Rectal smooth muscle tissue (tissue), 1 donor: ENCODE measurements at regions not wholly inside any gene's neighbourhood (a gene's known extent, or its start where the extent isn't known, plus 50 kb on each side); places are given as distances from the start of the nearest gene placed in this dataset.

Experiments used
- H3K27ac ChIP-seq: one replicate; pipeline ENCODE4 v1.7.0; 2013; ENCODE audit warnings: low read depth, low read length, inconsistent platforms
- H3K27me3 ChIP-seq: one replicate; pipeline ENCODE4 v1.7.0; 2013; ENCODE audit warnings: low read length; ENCODE audit not compliant: control insufficient read depth, insufficient read depth
- H3K36me3 ChIP-seq: one replicate; pipeline ENCODE4 v1.7.0; 2013; ENCODE audit warnings: low read length; ENCODE audit not compliant: control insufficient read depth, insufficient read depth
- H3K4me1 ChIP-seq: one replicate; pipeline ENCODE4 v1.7.0; 2013; ENCODE audit warnings: low read length; ENCODE audit not compliant: control insufficient read depth, insufficient read depth
- H3K4me3 ChIP-seq: one replicate; pipeline ENCODE4 v1.7.0; 2013; ENCODE audit warnings: low read length
- H3K9ac ChIP-seq: one replicate; pipeline ENCODE4 v1.7.0; 2013; ENCODE audit warnings: low read length

DNA sequence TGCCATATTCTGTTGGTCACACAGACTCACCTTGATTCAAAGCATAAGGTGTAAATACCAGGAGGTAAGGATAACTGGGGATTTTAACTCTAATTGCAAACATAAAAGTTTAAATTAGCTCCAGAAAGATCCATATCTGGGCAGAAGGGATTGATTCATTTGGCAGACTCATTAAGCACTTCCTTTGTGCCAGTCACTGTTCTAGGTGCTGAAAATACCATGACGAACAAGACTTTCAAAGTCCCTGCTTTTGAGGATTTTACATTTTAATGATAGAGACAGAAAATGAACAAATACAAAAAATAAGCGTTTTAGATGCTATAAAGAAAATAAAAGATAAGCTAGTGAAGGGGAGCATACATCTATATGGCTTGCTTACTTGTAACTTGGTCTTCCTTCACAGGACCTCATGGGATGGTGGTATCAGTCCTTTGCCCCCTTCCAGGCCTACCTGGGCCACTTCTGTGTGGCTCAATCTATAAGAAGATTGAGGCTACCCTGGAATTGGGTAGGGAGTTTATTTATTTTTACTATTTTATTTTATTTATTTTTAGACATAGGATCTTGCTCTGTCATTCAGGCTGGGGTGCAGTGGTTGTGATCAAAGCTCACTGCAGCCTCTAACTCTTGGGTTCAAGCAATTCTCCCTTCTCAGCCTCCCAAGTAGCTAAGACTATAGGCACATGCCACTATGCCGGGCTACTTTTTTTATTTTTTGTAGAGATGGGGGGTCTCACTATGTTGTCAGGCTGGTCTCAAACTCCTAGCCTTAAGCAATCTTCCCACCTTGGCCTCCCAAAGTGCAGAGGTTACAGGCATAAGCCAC, 212.8 kb downstream of the MYCN start:
- Histone ChIP-seq H3K9ac (no peak overlapping the region), H3K4me3 (no peak overlapping the region), H3K27ac (no peak overlapping the region), H3K36me3 (no peaks in the 10 kb centered on the region), H3K27me3 (no peaks in the 10 kb centered on the region), H3K4me1 (no peaks in the 10 kb centered on the region)

DNA sequence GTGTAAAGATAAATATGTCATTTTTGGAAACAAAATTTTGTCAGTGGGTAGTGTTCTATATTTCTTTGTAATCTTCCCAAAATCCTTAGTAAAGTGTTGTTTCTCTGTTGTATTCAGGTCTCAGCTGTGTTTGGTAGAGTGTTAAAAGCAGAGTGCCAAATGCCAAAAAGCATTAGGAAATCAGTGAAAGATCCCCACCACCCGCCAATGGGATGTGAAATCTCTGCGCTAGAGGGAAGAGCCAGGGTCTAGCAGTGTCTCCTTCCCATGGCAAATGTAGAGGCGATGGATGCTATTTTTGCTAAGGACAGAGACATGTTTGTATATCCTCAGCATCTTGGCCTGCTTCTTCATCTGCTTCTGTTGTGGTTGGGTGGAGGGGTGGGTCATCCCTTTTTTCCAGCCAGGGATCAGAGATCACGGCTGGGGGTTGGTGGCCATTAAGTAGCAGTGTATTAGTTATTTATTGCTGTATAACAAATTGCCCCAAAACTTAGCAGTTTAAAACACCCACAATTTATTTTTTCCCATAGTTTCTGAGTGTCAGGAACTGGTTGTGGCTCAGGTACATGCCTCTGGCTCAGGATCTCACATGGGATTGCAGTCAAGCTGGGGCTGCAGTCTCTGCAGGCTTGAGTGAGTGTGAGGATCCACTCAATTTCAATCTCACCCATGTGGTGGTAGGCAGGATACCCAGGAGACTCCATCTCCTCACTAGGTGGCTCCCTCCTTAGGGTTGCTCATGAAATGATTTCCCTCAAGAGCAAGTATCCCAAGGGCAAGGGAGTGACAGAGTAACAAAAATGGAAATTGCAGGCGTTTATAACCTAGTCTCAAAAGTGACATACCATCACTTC, 211.9 kb downstream of the MYCN start:
- Histone ChIP-seq H3K27me3 (no peaks in the 10 kb centered on the region), H3K4me3 (no peak overlapping the region), H3K36me3 (no peaks in the 10 kb centered on the region), H3K9ac (no peak overlapping the region), H3K27ac (no peak overlapping the region), H3K4me1 (no peaks in the 10 kb centered on the region)

DNA sequence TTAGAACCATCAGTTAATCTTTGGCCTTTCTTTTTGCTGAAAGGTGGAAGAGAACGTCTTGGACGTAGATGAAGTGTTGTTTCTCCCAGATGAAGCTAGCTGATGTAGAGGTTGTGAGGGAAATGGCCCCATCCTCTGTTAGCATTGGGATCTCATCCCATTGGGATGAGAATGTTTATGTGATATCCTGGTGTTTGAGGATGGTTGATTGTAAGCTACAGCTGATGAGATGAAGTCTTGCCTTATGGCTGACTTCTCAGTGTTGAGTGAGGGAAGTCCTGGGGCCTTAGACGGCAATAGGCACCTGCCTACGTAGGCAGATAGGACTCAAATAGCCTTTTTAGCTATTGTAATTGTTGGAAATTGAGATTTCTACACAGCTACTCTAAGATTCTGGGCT, 211.3 kb downstream of the MYCN start:
- Histone ChIP-seq H3K36me3 (no peaks in the 10 kb centered on the region), H3K27ac (no peak overlapping the region), H3K9ac (no peak overlapping the region), H3K27me3 (no peaks in the 10 kb centered on the region), H3K4me3 (no peak overlapping the region), H3K4me1 (no peaks in the 10 kb centered on the region)

- H3K9ac ChIP-seq, result no peak overlapping the region
- H3K36me3 ChIP-seq, result no peaks in the 10 kb centered on the region
- no peaks in the 10 kb centered on the region for H3K4me1 ChIP-seq
- H3K4me3 ChIP-seq, result no peak overlapping the region
- H3K27ac ChIP-seq, result no peak overlapping the region
- no peaks in the 10 kb centered on the region for H3K27me3 ChIP-seq
These were observed 210.9 kb downstream of the MYCN start for GRCh38 chr2:16151281-16151570.

GRCh38 chr2:16150456-16151280, 210.3 kb downstream of the MYCN start:
- Histone ChIP-seq H3K36me3 (no peaks in the 10 kb centered on the region), H3K4me3 (no peak overlapping the region), H3K27me3 (no peaks in the 10 kb centered on the region), H3K9ac (no peak overlapping the region), H3K4me1 (no peaks in the 10 kb centered on the region), H3K27ac (no peak overlapping the region)

- Histone ChIP-seq H3K27me3 (no peaks in the 10 kb centered on the region), H3K36me3 (no peaks in the 10 kb centered on the region), H3K9ac (no peak overlapping the region), H3K27ac (no peak overlapping the region), H3K4me3 (no peak overlapping the region), H3K4me1 (no peaks in the 10 kb centered on the region)
These were observed 209.2 kb downstream of the MYCN start for GRCh38 chr2:16149349-16150243.

DNA sequence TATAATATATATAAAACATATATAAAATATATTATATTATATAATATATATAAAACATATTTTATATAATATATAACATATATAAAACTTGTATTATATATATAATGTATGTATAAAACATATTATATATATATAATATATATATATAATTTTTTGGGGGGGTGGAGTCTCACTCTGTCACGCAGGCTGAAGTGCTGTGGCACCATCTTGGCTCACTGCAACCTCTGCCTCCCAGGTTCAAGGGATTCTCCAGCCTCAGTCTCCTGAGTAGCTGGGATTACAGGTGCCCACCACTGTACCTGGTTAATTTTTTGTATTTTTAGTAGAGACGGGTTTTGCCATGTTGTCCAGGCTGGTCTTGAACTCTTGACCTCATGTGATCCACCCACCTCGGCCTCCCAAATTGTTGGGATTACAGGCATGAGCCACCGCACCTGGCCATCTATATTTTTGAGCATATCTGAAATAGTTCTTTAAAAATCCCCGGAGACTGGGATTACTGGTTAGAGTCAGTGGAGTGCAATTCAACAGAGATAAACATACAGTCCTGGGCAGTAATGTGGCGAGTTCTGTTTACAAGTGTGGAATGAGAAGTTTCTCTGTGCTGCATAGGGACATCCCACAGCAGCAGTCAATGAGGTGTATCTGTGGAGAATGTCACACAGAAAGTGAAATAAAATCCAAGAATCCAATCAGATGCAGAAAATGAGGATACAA, 208.4 kb downstream of the MYCN start:
- Histone ChIP-seq H3K9ac (no peak overlapping the region), H3K27ac (no peak overlapping the region), H3K4me1 (no peaks in the 10 kb centered on the region), H3K4me3 (no peak overlapping the region), H3K27me3 (no peaks in the 10 kb centered on the region), H3K36me3 (no peaks in the 10 kb centered on the region)

DNA sequence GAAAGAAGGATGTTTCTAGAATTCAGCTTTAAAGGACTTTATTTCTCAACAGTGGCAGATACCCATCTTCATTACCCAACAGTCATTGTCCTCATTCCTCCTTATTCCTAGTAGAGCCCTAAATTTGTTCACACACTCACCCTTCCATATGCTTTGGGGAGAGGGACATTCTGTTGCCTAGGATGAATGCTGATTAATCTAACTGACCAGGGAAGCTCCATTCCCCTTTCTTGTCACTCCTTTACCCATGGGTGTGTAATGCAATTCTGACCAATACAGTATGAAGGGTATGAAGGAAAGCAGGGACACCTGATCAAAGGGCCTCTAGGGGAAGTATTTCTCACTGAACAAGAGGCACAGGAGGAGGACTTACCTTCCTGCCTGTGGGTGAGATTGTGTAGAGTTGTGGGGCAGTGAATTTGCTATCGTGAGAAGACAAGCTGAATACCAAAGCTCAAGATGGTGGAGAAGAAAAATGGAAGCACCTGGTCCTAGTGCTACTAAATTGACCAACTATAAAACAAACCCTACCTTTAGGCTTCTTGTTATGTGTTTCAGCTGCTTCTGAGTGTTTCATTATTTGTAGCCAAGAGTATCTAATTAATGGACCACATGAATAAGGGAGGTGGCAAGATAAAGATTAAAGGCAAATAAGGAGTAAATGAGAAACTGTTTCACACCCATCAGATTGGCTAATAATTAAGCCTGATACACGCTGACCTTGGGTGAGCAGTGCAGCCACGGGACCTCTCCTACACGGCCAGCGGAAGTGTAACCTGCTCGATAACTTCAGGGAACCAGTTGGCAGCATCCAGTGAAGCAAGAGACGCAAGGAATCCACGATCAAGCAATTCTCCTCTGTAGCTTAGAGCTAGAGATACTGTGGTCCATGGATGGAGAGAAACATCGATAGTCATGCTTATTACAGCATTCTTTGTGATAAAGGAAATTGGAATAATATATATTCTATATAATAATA, 202.3 kb downstream of the MYCN start:
- Histone ChIP-seq H3K4me3 (no peak overlapping the region), H3K4me1 (no peaks in the 10 kb centered on the region), H3K27me3 (no peaks in the 10 kb centered on the region), H3K9ac (no peak overlapping the region), H3K27ac (no peak overlapping the region), H3K36me3 (no peaks in the 10 kb centered on the region)

DNA sequence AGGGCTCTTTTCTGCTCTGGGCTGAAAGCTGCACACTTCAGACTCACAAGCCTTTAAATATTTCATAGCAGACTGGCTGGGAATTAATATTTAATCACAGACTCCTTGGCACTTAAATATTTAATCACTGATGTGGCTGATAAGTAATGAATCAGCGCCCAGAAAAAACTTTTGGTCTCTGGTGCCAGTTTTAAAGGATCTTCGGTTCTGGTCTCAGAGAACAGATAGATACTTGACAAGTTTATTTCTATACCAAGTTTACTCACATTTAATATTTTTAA, 201.2 kb downstream of the MYCN start:
- Histone ChIP-seq H3K36me3 (no peaks in the 10 kb centered on the region), H3K9ac (no peak overlapping the region), H3K4me1 (no peaks in the 10 kb centered on the region), H3K27me3 (no peaks in the 10 kb centered on the region), H3K4me3 (no peak overlapping the region), H3K27ac (no peak overlapping the region)

DNA sequence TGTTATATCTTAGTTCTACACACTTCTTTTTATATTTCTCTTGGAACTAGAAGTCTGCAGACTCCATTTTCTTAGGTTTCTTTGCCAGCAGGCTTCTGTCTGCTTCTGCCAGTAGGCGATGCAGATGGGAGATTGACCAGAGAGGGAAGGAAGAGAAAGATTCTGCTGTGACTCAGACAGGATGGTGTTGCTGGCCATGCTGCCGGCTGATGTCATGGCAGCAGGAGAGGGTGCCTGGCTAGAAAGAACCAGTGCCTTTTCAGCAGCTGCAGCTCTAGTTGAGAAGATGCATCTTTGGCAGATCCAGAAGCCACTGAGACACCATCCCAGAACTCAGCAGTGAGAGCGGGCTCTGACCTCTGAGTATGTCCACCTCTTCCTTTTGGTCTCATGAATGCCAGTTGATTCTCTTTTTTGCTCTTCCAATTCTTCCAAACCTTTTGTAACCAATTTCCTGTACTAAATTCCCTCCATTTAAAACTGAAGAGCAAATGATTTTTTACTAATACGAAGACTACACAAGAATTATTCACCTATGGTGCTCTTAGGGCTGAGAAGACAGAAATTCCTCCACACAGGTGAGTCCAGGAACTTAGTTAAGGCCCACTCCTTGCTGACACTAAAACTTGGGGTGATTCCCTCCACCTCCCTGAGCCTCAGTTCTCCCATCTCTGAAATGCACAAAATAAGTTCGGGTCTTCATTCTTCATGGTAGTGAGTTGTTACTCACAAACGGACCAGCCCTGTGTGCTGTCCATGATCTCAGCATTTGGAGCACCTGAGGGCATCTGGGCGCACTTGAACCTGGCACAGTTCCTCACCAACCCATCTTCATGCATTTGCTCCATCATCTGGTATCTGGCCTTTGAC, 200.7 kb downstream of the MYCN start:
- H3K4me3 ChIP-seq, result no peak overlapping the region
- no peak overlapping the region for H3K27ac ChIP-seq
- no peaks in the 10 kb centered on the region for H3K4me1 ChIP-seq
- no peaks in the 10 kb centered on the region for H3K27me3 ChIP-seq
- no peak overlapping the region for H3K9ac ChIP-seq
- H3K36me3 ChIP-seq, result no peaks in the 10 kb centered on the region
